Activated CD4-positive, alpha-beta T cell treated with anti-CD3 and anti-CD28 coated beads, Interleukin-2, amount 10 ng/mL, durations not matched to agents 24 days and 14 days (primary cell): ENCODE measurements at regions not wholly inside any gene's neighbourhood (a gene's known extent, or its start where the extent isn't known, plus 50 kb on each side); places are given as distances from the start of the nearest gene placed in this dataset.

Source experiments
- DNase-seq: peaks from one replicate; pipeline ENCODE4 v3.0.0; 2022
- H3K27ac Mint-ChIP-seq: one replicate; pipeline ENCODE4 v1.8.0; 2022; ENCODE audit warnings: mild to moderate bottlenecking, mixed read lengths
- H3K27me3 Mint-ChIP-seq: one replicate; pipeline ENCODE4 v1.8.0; 2022; ENCODE audit warnings: mixed read lengths
- H3K36me3 Mint-ChIP-seq: one replicate; pipeline ENCODE4 v1.8.0; 2022; ENCODE audit warnings: low read depth, mild to moderate bottlenecking, mixed read lengths
- H3K4me1 Mint-ChIP-seq: one replicate; pipeline ENCODE4 v1.8.0; 2021; ENCODE audit warnings: mixed read lengths
- H3K4me3 Mint-ChIP-seq: one replicate; pipeline ENCODE4 v1.8.0; 2022; ENCODE audit warnings: mild to moderate bottlenecking, moderate library complexity, mixed read lengths
- H3K9me3 Mint-ChIP-seq: one replicate; pipeline ENCODE4 v1.8.0; 2021; ENCODE audit warnings: mixed read lengths
- intact Hi-C: fragments of 100-400 bp; cut with micrococcal nuclease; formaldehyde crosslinking; loops from one replicate; pipeline ENCODE4 v1.15.1; 2023

DNA sequence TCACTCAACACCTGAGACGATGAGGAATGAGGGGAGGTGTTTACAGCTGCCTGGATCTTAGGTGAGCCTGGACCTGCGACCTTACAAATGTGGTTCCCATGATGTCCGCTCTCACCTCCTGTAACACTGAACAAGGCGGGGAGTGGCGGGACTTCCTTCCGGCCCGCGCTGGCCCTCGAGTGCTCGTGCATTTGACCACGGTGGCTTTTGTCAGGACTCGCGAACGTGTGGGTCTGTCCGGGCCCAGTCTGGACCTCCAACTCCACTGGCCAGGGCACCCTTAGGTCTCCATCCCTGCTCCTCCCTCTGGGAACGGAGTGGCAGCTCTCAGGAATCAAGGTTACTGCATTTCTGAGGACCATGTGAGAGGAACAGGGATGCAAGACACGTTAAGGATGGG lies 263.0 kb upstream of the SALL3 start:
- Mint-ChIP-seq H3K4me1 (no peaks in the 10 kb centered on the region), H3K4me3 (no peak overlapping the region), H3K36me3 (no peaks in the 10 kb centered on the region), H3K27me3 (peaks cover 2% of the 10 kb centered on the region), H3K9me3 (no peaks in the 10 kb centered on the region), H3K27ac (no peak overlapping the region)
- DNase-seq, result no peak
- intact Hi-C loops, result no loop called here

DNA sequence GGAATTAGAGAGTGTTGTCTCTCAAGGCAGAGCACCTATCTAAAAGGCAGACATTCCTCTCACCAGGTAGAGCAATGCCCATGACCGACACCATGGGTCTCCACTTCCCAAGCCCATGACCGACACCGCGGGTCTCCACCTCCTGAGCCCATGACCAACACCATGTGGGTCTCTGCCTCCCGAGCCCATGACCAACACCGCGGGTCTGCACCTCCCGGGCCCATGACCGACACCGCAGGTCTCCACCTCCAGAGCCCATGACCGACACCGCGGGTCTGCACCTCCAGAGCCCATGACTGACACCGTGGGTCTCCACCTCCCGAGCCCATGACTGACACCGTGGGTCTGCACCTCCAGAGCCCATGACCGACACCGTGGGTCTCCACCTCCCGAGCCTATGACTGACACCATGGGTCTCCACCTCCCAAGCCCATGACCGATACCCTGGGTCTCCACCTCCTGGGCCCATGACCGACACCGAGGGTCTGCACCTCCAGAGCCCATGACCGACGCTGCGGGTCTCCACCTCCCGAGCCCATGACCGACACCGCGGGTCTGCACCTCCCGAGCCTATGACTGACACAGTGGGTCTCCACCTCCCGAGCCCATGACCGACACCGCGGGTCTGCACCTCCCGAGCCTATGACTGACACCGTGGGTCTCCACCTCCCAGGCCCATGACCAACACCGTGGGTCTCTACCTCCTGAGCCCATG lies 262.4 kb upstream of the SALL3 start:
- intact Hi-C loops, result no loop called here
- no peaks in the 10 kb centered on the region for H3K4me1 Mint-ChIP-seq
- H3K9me3 Mint-ChIP-seq, result no peaks in the 10 kb centered on the region
- peaks cover 7% of the 10 kb centered on the region for H3K27me3 Mint-ChIP-seq
- H3K36me3 Mint-ChIP-seq, result no peaks in the 10 kb centered on the region
- H3K27ac Mint-ChIP-seq, result no peak overlapping the region
- DNase-seq, result no peak
- no peak overlapping the region for H3K4me3 Mint-ChIP-seq

DNA sequence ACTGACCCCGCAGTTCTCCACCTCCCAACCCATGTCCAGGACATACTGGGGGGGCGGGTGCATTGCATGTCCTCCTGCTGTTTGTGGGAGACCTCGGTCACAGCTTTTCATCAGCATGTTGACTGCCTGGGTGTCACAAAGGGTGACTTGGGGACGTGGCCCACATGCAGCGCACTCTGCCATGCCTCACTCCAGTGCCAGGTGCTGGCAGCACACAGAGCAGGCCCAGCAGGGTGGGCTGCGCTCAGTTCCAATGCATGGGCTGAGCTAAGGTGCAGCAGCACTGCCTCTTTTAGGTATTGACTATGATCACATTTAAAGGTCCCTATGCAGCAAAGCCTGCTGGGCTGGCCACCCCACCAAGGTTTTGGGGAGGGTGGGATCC lies 261.9 kb upstream of the SALL3 start:
- H3K4me1 Mint-ChIP-seq, result no peaks in the 10 kb centered on the region
- no peak for DNase-seq
- no peaks in the 10 kb centered on the region for H3K36me3 Mint-ChIP-seq
- H3K9me3 Mint-ChIP-seq, result no peaks in the 10 kb centered on the region
- intact Hi-C loops, result no loop called here
- H3K27ac Mint-ChIP-seq, result no peak overlapping the region
- H3K27me3 Mint-ChIP-seq, result peaks cover 7% of the 10 kb centered on the region
- H3K4me3 Mint-ChIP-seq, result no peak overlapping the region

GRCh38 chr18:78719821-78720220 lies 259.8 kb upstream of the SALL3 start:
- no peaks in the 10 kb centered on the region for H3K4me1 Mint-ChIP-seq
- H3K4me3 Mint-ChIP-seq, result no peak overlapping the region
- intact Hi-C loops, result no loop called here
- no peaks in the 10 kb centered on the region for H3K9me3 Mint-ChIP-seq
- DNase-seq, result no peak
- no peaks in the 10 kb centered on the region for H3K36me3 Mint-ChIP-seq
- no peak overlapping the region for H3K27ac Mint-ChIP-seq
- H3K27me3 Mint-ChIP-seq, result peaks cover 11% of the 10 kb centered on the region

DNA sequence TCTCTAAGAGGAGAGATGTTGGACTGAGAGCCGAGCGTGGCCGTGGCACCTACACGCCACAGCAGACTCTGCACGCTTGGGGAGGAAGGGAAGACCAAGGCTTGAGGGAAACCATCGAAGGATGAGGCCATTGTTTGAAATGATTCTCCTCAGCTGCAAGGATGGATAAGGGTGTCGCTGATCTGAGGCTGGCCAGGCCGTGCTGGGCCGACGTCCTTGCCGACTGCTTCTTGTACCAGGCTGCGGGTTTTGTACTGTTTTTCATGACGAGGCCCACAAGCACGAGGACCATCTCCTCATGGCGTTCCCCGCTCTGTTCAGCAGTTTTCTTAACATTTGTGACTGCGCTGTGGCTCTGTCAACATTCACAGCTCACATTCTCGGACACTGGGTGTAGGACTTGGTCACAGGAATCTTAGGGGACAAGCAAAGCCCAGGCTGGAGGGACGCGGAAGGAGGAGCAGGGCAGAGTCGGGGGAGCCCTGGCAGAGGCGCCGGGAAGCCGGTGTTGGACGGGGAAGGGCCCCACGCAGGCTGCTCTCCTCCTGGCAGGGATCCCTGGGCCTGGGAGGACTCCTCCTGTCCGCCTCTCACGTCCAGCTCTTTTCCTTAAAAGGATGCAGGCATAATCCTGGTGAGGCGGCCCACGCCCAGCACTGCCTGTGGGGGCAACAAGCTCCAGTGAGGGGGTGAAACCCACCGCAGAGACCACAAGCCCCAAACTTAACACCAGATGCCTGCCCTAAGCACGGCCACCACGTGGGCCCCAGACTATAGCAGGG lies 259.0 kb upstream of the SALL3 start:
- DNase-seq, result no peak
- H3K9me3 Mint-ChIP-seq, result no peaks in the 10 kb centered on the region
- intact Hi-C loops, result no loop called here
- H3K27me3 Mint-ChIP-seq, result peaks cover 11% of the 10 kb centered on the region
- H3K36me3 Mint-ChIP-seq, result no peaks in the 10 kb centered on the region
- H3K4me1 Mint-ChIP-seq, result no peaks in the 10 kb centered on the region
- H3K27ac Mint-ChIP-seq, result no peak overlapping the region
- H3K4me3 Mint-ChIP-seq, result no peak overlapping the region

DNA sequence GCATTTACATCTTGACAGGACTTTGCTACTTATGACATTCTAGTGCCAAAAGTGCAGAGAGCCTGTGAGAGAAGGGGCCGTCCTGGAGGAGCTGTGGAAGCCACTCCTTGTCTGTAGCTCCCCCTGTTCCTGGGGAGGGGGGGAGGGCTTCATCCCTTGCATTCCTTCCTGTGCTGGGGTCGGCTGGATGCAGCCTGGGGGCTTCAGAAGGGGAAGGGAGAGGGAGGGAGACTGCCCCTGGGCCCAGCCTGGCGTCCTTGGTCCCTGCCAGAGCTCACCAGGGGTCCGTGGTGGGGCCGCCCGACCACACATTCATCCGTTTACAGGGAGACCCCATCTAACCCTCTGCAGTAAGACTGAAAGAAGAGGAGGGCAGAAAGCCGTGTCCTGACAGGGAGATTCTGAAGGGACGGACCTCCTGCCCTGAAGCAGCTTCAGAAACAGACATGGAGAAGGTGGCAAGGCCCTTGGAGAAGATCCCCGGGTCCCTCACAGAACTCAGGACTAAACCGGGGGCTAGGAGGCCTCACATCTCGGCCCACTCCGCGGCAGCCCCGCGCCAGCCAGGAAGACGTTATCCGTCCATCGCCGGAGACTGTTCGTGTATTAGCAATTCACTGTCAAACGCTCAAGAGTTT lies 258.3 kb upstream of the SALL3 start:
- peaks cover 11% of the 10 kb centered on the region for H3K27me3 Mint-ChIP-seq
- H3K4me3 Mint-ChIP-seq, result no peak overlapping the region
- H3K27ac Mint-ChIP-seq, result no peak overlapping the region
- H3K9me3 Mint-ChIP-seq, result no peaks in the 10 kb centered on the region
- intact Hi-C loops, result no loop called here
- DNase-seq, result no peak
- H3K4me1 Mint-ChIP-seq, result no peaks in the 10 kb centered on the region
- no peaks in the 10 kb centered on the region for H3K36me3 Mint-ChIP-seq

- Mint-ChIP-seq H3K27ac (no peak overlapping the region), H3K4me3 (no peak overlapping the region), H3K9me3 (no peaks in the 10 kb centered on the region), H3K36me3 (no peaks in the 10 kb centered on the region), H3K27me3 (peaks cover 11% of the 10 kb centered on the region), H3K4me1 (no peaks in the 10 kb centered on the region)
- DNase-seq, result no peak
- intact Hi-C loops, result no loop called here
Observed at GRCh38 chr18:78721981-78722380, 257.6 kb upstream of the SALL3 start.

DNA sequence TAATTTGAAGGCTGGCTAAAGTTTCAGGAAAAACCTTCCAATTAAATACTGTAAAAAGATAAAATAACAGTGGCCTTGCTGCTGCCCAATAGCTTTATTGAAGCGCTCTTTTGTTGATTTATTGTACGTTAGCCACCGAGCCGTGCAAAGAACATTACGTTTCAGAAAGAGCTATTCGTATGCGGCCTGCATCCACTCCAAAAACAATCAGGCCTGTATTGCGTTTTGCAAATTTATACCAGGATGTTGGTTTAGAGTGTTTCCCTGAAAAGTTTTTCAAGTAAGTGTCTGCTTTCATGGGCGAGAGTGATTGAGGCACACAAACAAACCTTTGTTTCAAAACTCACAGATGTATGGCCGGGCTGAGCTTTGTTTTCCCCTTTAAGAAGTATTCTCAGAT lies 257.2 kb upstream of the SALL3 start:
- Mint-ChIP-seq H3K4me1 (no peaks in the 10 kb centered on the region), H3K27ac (no peak overlapping the region), H3K9me3 (no peaks in the 10 kb centered on the region), H3K36me3 (no peaks in the 10 kb centered on the region), H3K4me3 (no peak overlapping the region), H3K27me3 (peaks cover 11% of the 10 kb centered on the region)
- intact Hi-C loops, result no loop called here
- no peak for DNase-seq

GRCh38 chr18:78722929-78723710 lies 256.5 kb upstream of the SALL3 start:
- Mint-ChIP-seq H3K4me1 (no peaks in the 10 kb centered on the region), H3K9me3 (no peaks in the 10 kb centered on the region), H3K27ac (no peak overlapping the region), H3K4me3 (no peak overlapping the region), H3K27me3 (peaks cover 11% of the 10 kb centered on the region), H3K36me3 (no peaks in the 10 kb centered on the region)
- DNase-seq, result no peak
- intact Hi-C loops, result no loop called here

- H3K9me3 Mint-ChIP-seq, result no peaks in the 10 kb centered on the region
- H3K36me3 Mint-ChIP-seq, result no peaks in the 10 kb centered on the region
- peaks cover 11% of the 10 kb centered on the region for H3K27me3 Mint-ChIP-seq
- no peak overlapping the region for H3K27ac Mint-ChIP-seq
- intact Hi-C loops, result no loop called here
- no peak overlapping the region for H3K4me3 Mint-ChIP-seq
- no peaks in the 10 kb centered on the region for H3K4me1 Mint-ChIP-seq
- no peak for DNase-seq
Observed at GRCh38 chr18:78724214-78724914, 255.3 kb upstream of the SALL3 start.

- Mint-ChIP-seq H3K9me3 (no peaks in the 10 kb centered on the region), H3K4me3 (no peak overlapping the region), H3K36me3 (no peaks in the 10 kb centered on the region), H3K4me1 (no peaks in the 10 kb centered on the region), H3K27me3 (peaks cover 11% of the 10 kb centered on the region), H3K27ac (no peak overlapping the region)
- intact Hi-C loops, result no loop called here
- no peak for DNase-seq
Observed at GRCh38 chr18:78725426-78725825, 254.2 kb upstream of the SALL3 start.

DNA sequence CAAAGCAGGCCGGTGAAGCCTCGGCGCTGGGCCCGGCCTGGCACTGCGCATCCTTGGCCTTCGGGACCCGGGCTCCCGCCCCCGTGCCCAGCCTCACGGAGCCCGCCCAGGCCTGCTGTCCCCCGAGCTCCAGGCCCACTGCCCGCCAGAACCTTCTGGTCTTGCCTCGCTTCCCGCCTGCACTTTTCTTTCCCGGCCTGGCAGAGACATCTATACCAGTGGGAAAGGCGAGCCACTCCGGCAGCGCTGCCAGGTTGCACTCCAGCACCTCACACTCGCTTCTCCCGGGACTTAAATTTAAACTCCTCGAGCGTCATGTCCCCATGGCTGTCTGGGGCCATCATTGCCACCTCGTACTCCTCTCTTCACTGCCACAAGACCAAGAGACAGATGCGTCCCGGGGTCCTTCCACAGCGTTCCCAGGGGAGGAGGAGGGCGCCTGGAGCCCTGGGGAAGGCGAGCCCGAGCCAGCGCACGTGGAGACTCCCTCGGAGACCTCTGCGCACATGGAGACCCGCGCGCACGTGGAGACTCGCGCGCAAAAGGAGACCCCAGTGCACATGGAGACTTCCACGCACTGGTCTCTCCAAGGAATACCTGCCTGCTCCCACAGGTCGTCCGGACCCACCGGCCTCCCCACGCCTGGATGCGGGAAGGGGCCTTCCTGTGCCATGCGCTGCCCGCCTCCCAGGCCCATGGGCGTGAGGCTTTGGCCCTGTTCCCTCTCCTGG lies 253.1 kb upstream of the SALL3 start:
- Mint-ChIP-seq H3K4me1 (no peaks in the 10 kb centered on the region), H3K4me3 (no peak overlapping the region), H3K27ac (no peak overlapping the region), H3K36me3 (no peaks in the 10 kb centered on the region), H3K9me3 (no peaks in the 10 kb centered on the region), H3K27me3 (peaks cover 10% of the 10 kb centered on the region)
- intact Hi-C loops, result no loop called here
- DNase-seq, result no peak
